Skeletal muscle tissue (tissue), 3 donors: ENCODE measurements at regions not wholly inside any gene's neighbourhood (a gene's known extent, or its start where the extent isn't known, plus 50 kb on each side); places are given as distances from the start of the nearest gene placed in this dataset.
"Not testable (repeated sequence)": the region's sequence is repeated elsewhere in the genome, so short reads cannot be mapped to it uniquely, and the experiment has no call there.

Source experiments
- H3K27ac ChIP-seq: one replicate; pipeline ENCODE4 v1.7.0; 2013; ENCODE audit warnings: mild to moderate bottlenecking, low read depth, low read length, inconsistent platforms
- H3K27me3 ChIP-seq, 3 donors: one replicate each; pipeline ENCODE4 v1.7.0; 2013; ENCODE audit warnings: low read length in 3 of 3; ENCODE audit not compliant: control insufficient read depth in 3 of 3, insufficient read depth in 3 of 3
- H3K36me3 ChIP-seq, 3 donors: one replicate each; pipeline ENCODE4 v1.7.0; 2013; ENCODE audit warnings: low read length in 3 of 3; ENCODE audit not compliant: control insufficient read depth in 3 of 3, insufficient read depth in 3 of 3
- H3K4me1 ChIP-seq, 3 donors: one replicate each; pipeline ENCODE4 v1.7.0; 2013; ENCODE audit warnings: low read length in 3 of 3, mild to moderate bottlenecking in 3 of 3; ENCODE audit not compliant: control insufficient read depth in 3 of 3, insufficient read depth in 3 of 3
- H3K4me3 ChIP-seq, 3 donors: one replicate each; pipeline ENCODE4 v1.7.0; 2013; ENCODE audit warnings: low read length in 3 of 3
- H3K9ac ChIP-seq, 3 donors: one replicate each; pipeline ENCODE4 v1.7.0; 2013; ENCODE audit warnings: low read length in 3 of 3, mild to moderate bottlenecking in 3 of 3, moderate library complexity in 2 of 3, low read depth in 1 of 3
- H3K9me3 ChIP-seq, 3 donors: one replicate each; pipeline ENCODE4 v1.7.0; 2013; ENCODE audit warnings: low read length in 3 of 3; ENCODE audit not compliant: control insufficient read depth in 3 of 3
- donor health status: Osteomylitis.

DNA sequence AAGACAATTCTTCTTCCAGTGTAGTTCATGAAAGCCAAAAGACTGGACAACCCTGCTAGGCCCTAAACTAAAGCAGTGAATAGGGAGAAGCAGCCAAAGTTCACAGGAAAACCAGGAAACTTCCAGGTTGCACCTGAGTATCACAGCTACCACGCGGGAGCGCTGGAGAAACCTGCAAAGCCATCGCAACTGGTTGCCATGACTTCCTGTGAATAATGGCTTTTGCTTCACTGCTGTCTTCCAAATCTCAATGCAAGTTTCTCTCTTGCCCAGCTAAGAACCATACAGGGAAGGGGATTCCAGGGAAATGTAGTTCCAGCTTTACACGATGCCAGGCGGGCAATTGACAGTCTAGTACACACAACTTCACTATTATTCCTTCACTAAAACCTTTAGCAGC is 114.1 kb downstream of the GXYLT1 start:
- H3K9ac ChIP-seq = no peak overlapping the region
- H3K36me3 ChIP-seq = no peaks in the 10 kb centered on the region
- H3K4me1 ChIP-seq = no peaks in the 10 kb centered on the region
- H3K27me3 ChIP-seq = no peaks in the 10 kb centered on the region
- H3K27ac ChIP-seq = no peak overlapping the region
- no peak overlapping the region for H3K4me3 ChIP-seq
- H3K9me3 ChIP-seq = no peaks in the 10 kb centered on the region

GRCh38 chr12:42027546-42027945 is 117.1 kb downstream of the GXYLT1 start:
- H3K27ac ChIP-seq = no peak overlapping the region
- no peaks in the 10 kb centered on the region for H3K36me3 ChIP-seq
- peaks cover 0 to 5% (median 3%) of the 10 kb centered on the region in 3 donors for H3K4me1 ChIP-seq
- no peaks in the 10 kb centered on the region for H3K9me3 ChIP-seq
- H3K4me3 ChIP-seq = no peak overlapping the region
- H3K9ac ChIP-seq = no peak overlapping the region
- no peaks in the 10 kb centered on the region for H3K27me3 ChIP-seq

GRCh38 chr12:42024495-42024830 is 120.2 kb downstream of the GXYLT1 start:
- Histone ChIP-seq H3K9ac (no peak overlapping the region), H3K27me3 (no peaks in the 10 kb centered on the region), H3K36me3 (no peaks in the 10 kb centered on the region), H3K4me3 (peak overlapping the region in 1 of 3 donors; percentile 80), H3K4me1 (peaks cover 0 to 5% (median 3%) of the 10 kb centered on the region in 3 donors), H3K27ac (no peak overlapping the region), H3K9me3 (no peaks in the 10 kb centered on the region)

- H3K9ac ChIP-seq = peak overlapping the region; percentile 41 to 80 (median 76)
Observed at GRCh38 chr12:42023733-42024494, 120.8 kb downstream of the GXYLT1 start.

DNA sequence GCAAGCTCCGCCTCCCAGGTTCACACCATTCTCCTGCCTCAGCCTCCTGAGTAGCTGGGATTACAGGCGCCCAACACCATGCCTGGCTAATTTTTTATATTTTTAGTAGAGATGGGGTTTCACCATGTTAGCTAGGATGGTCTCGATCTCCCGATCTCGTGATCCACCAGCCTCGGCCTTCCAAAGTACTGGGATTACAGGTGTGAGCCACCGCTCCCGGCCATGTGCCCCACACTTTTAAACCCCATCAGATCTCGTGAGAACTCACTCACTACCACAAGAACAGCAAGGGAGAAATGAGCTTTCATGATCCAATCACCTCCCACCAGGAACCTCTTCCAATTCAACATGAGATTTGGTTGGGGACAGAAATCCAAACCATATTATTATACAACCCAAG is 122.7 kb downstream of the GXYLT1 start:
- H3K27me3 ChIP-seq, H3K4me1 ChIP-seq, H3K4me3 ChIP-seq, H3K9me3 ChIP-seq, H3K36me3 ChIP-seq, H3K9ac ChIP-seq, H3K27ac ChIP-seq: not testable (repeated sequence)

More at GRCh38 chr12:42023733-42024494, 120.8 kb downstream of the GXYLT1 start:
- no peak overlapping the region for H3K27ac ChIP-seq
- H3K27me3 ChIP-seq = no peaks in the 10 kb centered on the region
- H3K36me3 ChIP-seq = no peaks in the 10 kb centered on the region
- H3K9me3 ChIP-seq = no peaks in the 10 kb centered on the region
- H3K4me1 ChIP-seq = peaks cover 0 to 5% (median 3%) of the 10 kb centered on the region in 3 donors
- H3K4me3 ChIP-seq = peak overlapping the region; percentile 68 to 80 (median 78)

GRCh38 chr12:42021469-42021868 is 123.2 kb downstream of the GXYLT1 start:
- H3K36me3 ChIP-seq = no peaks in the 10 kb centered on the region
- no peaks in the 10 kb centered on the region for H3K9me3 ChIP-seq
- H3K27ac ChIP-seq = no peak overlapping the region
- no peak overlapping the region for H3K9ac ChIP-seq
- peaks cover 0 to 5% (median 3%) of the 10 kb centered on the region in 3 donors for H3K4me1 ChIP-seq
- H3K4me3 ChIP-seq = no peak overlapping the region
- no peaks in the 10 kb centered on the region for H3K27me3 ChIP-seq

- H3K9ac ChIP-seq = no peak overlapping the region
- H3K27me3 ChIP-seq = no peaks in the 10 kb centered on the region
- no peak overlapping the region for H3K4me3 ChIP-seq
- H3K4me1 ChIP-seq = peaks cover 0 to 5% (median 3%) of the 10 kb centered on the region in 3 donors
- no peak overlapping the region for H3K27ac ChIP-seq
- H3K9me3 ChIP-seq = no peaks in the 10 kb centered on the region
- H3K36me3 ChIP-seq = no peaks in the 10 kb centered on the region
Observed at GRCh38 chr12:42020226-42020625, 124.4 kb downstream of the GXYLT1 start.

GRCh38 chr12:42019746-42020145 is 124.9 kb downstream of the GXYLT1 start:
- Histone ChIP-seq H3K36me3 (no peaks in the 10 kb centered on the region), H3K27ac (no peak overlapping the region), H3K9ac (no peak overlapping the region), H3K4me3 (no peak overlapping the region), H3K27me3 (no peaks in the 10 kb centered on the region), H3K9me3 (no peaks in the 10 kb centered on the region), H3K4me1 (peaks cover 0 to 5% (median 3%) of the 10 kb centered on the region in 3 donors)

GRCh38 chr12:42017051-42017450 is 127.6 kb downstream of the GXYLT1 start:
- Histone ChIP-seq H3K36me3 (no peaks in the 10 kb centered on the region), H3K4me1 (no peaks in the 10 kb centered on the region), H3K9ac (no peak overlapping the region), H3K9me3 (no peaks in the 10 kb centered on the region), H3K27me3 (no peaks in the 10 kb centered on the region), H3K27ac (no peak overlapping the region), H3K4me3 (no peak overlapping the region)

- Histone ChIP-seq H3K27me3 (no peaks in the 10 kb centered on the region), H3K27ac (no peak overlapping the region)
Observed at GRCh38 chr12:42015051-42015461, 129.6 kb downstream of the GXYLT1 start.

More at GRCh38 chr12:42015051-42015461, 129.6 kb downstream of the GXYLT1 start:
- Histone ChIP-seq H3K9ac (no peak overlapping the region), H3K4me3 (no peak overlapping the region), H3K9me3 (no peaks in the 10 kb centered on the region), H3K4me1 (no peaks in the 10 kb centered on the region), H3K36me3 (no peaks in the 10 kb centered on the region)
